Keratinocyte (primary cell): ENCODE measurements at regions not wholly inside any gene's neighbourhood (a gene's known extent, or its start where the extent isn't known, plus 50 kb on each side); places are given as distances from the start of the nearest gene placed in this dataset.

Source experiments
- EZH2 ChIP-seq: IDR thresholded peaks from one replicate; pipeline ENCODE4 v1.6.1; 2012; ENCODE audit warnings: inconsistent platforms, mild to moderate bottlenecking, low read length, moderate library complexity
- TF ChIP-seq, protein P1 (sequence below), 3 experiments: IDR thresholded peaks in 1 of 3; conservative IDR thresholded peaks in 1 of 3; optimal IDR thresholded peaks in 1 of 3; 2 replicates in 2 of 3; 3 replicates in 1 of 3; pipeline versions ENCODE3 to v1.5.1; 2011; ENCODE audit warnings: low read length in 3 of 3, mild to moderate bottlenecking in 3 of 3, moderate library complexity in 2 of 3, control low read depth in 1 of 3, inconsistent platforms in 1 of 3; ENCODE audit not compliant: insufficient read depth in 2 of 3; ENCODE audit errors: extremely low read depth in 1 of 3

DNA sequence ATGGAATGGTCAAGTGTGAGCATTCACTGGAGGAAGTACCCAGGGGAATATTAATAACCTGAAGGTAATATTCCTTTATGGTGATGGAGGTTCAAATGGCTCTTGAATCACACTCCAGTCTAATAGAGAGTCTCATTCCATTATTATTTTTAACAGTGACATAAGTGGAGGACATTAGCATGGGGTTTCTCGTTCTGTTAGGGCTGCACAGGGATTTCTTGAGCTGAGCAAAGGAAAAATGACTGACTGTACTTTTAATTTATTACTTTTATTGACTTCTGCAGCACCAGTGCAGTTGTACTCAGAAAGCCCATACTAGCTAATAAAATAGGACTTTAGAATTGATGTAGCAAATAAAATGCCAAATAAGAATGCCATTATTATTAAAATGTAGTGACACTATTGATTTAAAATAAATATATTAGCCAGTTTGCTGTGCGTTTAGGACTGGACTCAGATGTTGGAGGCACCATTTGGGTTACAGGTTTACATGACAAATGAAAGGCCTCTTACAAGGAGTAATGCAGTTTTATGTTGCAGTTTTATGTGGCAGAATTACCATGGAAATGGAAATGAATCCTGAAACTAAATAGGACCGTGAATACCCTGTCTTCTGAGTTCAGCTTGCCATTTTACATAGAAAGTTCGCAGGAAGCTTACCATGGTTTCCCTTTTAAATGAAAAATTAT lies 705.1 kb upstream of the GRM7 start:
- TF ChIP-seq, protein P1, sequence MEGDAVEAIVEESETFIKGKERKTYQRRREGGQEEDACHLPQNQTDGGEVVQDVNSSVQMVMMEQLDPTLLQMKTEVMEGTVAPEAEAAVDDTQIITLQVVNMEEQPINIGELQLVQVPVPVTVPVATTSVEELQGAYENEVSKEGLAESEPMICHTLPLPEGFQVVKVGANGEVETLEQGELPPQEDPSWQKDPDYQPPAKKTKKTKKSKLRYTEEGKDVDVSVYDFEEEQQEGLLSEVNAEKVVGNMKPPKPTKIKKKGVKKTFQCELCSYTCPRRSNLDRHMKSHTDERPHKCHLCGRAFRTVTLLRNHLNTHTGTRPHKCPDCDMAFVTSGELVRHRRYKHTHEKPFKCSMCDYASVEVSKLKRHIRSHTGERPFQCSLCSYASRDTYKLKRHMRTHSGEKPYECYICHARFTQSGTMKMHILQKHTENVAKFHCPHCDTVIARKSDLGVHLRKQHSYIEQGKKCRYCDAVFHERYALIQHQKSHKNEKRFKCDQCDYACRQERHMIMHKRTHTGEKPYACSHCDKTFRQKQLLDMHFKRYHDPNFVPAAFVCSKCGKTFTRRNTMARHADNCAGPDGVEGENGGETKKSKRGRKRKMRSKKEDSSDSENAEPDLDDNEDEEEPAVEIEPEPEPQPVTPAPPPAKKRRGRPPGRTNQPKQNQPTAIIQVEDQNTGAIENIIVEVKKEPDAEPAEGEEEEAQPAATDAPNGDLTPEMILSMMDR (optimal IDR thresholded peaks at IDR 0.05 in 1 of 3, IDR thresholded peaks at IDR 0.05 in 1 of 3, conservative IDR thresholded peaks at IDR 0.05 in 1 of 3; ENCODE audit: extremely low read depth in 1 of 3, insufficient read depth in 2 of 3, low read length in 3 of 3), result no peak
- no peak for TF ChIP-seq EZH2
